ENCODE measurements at regions not wholly inside any gene's neighbourhood (a gene's known extent, or its start where the extent isn't known, plus 50 kb on each side); places are given as distances from the start of the nearest gene placed in this dataset.

- FAIRE-seq, result no peak
- no peak for TF ChIP-seq POLR2A (IDR thresholded peaks at IDR 0.05; ENCODE audit: low read depth, low read length)
These were observed 222.7 kb upstream of the FOXN3 start for GRCh38 chr14:89639687-89640086.

DNA sequence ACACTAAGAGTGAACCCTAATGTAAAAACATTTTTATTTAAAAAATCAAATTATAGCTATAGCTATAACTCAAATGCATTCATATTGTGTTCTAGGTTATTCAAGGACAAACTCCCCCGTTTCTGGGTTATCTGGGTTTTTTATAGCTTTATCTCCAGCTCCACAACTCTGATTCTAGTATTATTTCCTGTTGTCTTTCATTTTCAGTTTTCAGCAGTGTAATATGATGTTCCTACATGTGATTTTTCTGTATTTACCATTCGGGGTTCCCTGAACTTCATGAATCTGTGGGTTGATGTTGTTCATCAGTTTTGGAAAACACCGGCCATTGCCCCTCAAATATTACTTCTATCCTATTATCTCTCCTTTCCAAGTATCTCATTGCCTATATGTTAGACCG lies 221.9 kb upstream of the FOXN3 start:
- no peak for TF ChIP-seq POLR2A (IDR thresholded peaks at IDR 0.05; ENCODE audit: low read depth, low read length)
- FAIRE-seq, result no peak
- DNase-seq (ENCODE audit: insufficient read length, low spot score), result no peak

More at GRCh38 chr14:89639687-89640086, 222.7 kb upstream of the FOXN3 start:
- DNase-seq (ENCODE audit: insufficient read length, low spot score), result no peak

DNA sequence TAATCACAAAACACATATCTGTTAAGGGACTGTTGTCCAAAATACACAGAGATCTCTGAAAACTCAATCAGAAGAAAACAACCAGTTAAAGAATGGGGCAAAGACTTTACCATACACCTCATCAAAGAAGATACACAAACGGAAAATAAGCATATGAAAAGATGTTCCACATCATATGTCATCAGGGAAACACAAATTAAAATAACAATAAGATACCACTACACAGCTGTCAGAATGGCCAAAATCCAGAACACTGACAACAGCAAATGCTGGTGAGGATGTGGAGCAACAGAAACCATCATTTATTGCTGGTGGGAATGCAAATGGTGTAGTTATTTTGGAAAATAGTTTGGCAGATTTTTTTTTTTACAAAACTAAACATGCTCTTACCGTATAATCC lies 220.5 kb upstream of the FOXN3 start:
- DNase-seq (ENCODE audit: insufficient read length, low spot score) (no peak), FAIRE-seq (no peak)
- no peak for TF ChIP-seq POLR2A (IDR thresholded peaks at IDR 0.05; ENCODE audit: low read depth, low read length)

- no peak for TF ChIP-seq POLR2A (IDR thresholded peaks at IDR 0.05; ENCODE audit: low read depth, low read length)
- FAIRE-seq (no peak), DNase-seq (ENCODE audit: insufficient read length, low spot score) (no peak)
These were observed 218.6 kb upstream of the FOXN3 start for GRCh38 chr14:89635615-89636014.

GRCh38 chr14:89634037-89634436 lies 217.0 kb upstream of the FOXN3 start:
- DNase-seq (ENCODE audit: insufficient read length, low spot score) (no peak), FAIRE-seq (no peak)
- no peak for TF ChIP-seq POLR2A (IDR thresholded peaks at IDR 0.05; ENCODE audit: low read depth, low read length)

DNA sequence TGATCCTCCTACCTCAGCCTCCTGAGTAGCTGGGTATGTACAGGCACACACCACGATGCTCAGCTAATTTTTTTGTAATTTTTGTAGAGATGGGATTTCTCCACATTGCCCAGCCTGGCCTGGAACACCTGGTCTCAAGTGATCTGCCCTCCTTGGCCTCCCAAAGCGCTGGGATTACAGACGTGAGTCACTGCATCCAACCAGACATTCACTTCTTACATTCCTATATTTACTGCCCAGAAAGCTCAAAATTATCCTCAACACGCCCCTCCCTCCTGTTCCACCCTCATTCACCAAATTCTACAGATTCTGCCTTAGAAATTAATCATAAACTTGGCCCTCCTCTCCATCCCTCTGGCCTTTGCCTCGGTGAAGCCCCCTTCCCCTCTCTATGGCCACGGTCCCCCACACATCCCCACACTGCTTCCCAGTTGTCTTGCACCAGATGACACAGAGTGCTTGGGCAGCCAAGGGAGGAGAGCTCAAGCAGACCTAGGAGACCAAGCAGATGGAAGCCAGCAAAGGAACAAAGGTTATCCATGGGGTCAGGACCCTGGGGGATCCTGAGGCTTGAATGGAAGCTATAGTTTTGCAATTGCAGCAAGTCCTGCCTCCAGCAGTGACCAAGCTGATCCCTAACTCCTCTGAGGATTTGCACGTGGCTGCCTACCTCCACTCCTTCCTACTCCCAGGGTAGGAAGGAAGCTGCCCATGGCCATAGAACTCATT lies 213.2 kb upstream of the FOXN3 start:
- DNase-seq (ENCODE audit: insufficient read length, low spot score) (no peak), FAIRE-seq (no peak)
- TF ChIP-seq POLR2A (IDR thresholded peaks at IDR 0.05; ENCODE audit: low read depth, low read length), result no peak

DNA sequence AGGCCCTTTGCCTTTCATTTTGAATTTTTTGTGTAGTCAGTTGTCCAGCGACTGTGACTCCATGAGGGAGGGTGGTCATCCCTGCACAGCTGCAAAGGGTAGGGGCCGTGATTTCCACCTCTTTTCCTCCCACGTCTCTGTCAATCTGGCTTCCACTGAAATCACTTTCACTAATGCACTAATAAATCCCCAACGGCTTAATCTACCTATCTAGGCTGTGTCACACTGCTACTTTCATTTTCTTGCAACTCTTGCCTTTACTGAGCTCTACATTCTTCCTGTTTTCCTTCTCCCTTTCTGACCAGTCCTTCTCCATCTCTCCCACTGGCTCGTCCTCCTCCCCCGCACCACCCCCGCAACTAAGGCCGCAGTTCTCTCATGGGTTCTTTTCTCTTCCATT lies 212.3 kb upstream of the FOXN3 start:
- DNase-seq (ENCODE audit: insufficient read length, low spot score), result no peak
- no peak for FAIRE-seq
- no peak for TF ChIP-seq POLR2A (IDR thresholded peaks at IDR 0.05; ENCODE audit: low read depth, low read length)

- no peak for DNase-seq (ENCODE audit: insufficient read length, low spot score)
These were observed 211.5 kb upstream of the FOXN3 start for GRCh38 chr14:89628521-89628920.

GRCh38 chr14:89626233-89626806 lies 209.3 kb upstream of the FOXN3 start:
- FAIRE-seq, result no peak
- TF ChIP-seq POLR2A (IDR thresholded peaks at IDR 0.05; ENCODE audit: low read depth, low read length), result no peak

More at GRCh38 chr14:89628521-89628920, 211.5 kb upstream of the FOXN3 start:
- FAIRE-seq, result no peak
- TF ChIP-seq POLR2A (IDR thresholded peaks at IDR 0.05; ENCODE audit: low read depth, low read length), result no peak

DNA sequence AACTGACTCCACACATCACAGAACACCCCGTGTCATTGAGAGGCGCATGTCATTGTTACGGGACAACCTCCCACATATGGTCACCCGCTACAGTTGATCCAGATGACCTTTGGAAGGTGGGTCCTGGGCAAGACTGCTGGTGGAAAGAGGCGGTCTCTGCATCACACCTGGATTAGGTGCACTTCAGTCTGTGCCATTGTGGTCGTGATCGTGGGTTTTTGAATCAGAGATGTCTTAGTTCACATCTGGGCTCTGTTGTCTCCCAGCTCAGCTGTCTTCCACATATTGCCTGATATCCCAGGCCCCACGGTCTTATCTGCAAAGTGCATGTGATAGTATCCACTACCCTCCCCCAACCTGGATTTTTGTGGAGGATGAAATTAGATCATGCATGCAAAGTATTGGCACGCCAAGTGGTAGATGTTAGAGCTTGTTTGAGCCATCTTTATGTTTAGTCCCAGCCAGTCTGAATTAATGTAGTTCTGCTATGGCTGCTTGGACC lies 208.7 kb upstream of the FOXN3 start:
- DNase-seq (ENCODE audit: insufficient read length, low spot score) (no peak), FAIRE-seq (no peak)
- TF ChIP-seq POLR2A (IDR thresholded peaks at IDR 0.05; ENCODE audit: low read depth, low read length), result no peak

More at GRCh38 chr14:89626233-89626806, 209.3 kb upstream of the FOXN3 start:
- DNase-seq (ENCODE audit: insufficient read length, low spot score), result no peak

- DNase-seq (ENCODE audit: insufficient read length, low spot score), result no peak
- FAIRE-seq, result no peak
- TF ChIP-seq POLR2A (IDR thresholded peaks at IDR 0.05; ENCODE audit: low read depth, low read length), result no peak
These were observed 208.2 kb upstream of the FOXN3 start for GRCh38 chr14:89625244-89625713.

GRCh38 chr14:89624500-89625156 lies 207.6 kb upstream of the FOXN3 start:
- no peak for DNase-seq (ENCODE audit: insufficient read length, low spot score)
- TF ChIP-seq POLR2A (IDR thresholded peaks at IDR 0.05; ENCODE audit: low read depth, low read length), result no peak
- FAIRE-seq, result no peak

GRCh38 chr14:89621791-89622638 lies 205.0 kb upstream of the FOXN3 start:
- TF ChIP-seq POLR2A (IDR thresholded peaks at IDR 0.05; ENCODE audit: low read depth, low read length), result no peak
- no peak for FAIRE-seq
- DNase-seq (ENCODE audit: insufficient read length, low spot score), result no peak

Data from H54 (cell line).